ENCODE measurements at regions not wholly inside any gene's neighbourhood (a gene's known extent, or its start where the extent isn't known, plus 50 kb on each side); places are given as distances from the start of the nearest gene placed in this dataset.

DNA sequence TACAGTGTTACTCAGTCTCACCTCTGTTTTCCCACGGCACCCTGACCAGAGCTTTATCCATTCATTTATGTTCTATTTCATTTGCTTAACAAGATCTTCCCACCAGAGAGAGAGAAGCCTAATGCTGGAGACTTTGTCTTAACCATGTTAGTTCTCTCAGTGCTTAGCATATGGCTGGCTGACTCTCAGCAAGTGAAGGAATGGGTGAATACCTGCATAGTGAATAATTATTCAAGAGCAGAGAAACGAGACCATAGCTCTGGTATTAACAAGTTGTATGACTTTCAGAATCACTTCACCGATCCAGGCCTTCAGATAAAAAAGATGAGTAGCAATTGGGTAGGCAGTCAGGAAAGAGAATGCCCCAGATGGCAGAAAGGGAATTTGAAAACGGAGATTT is 686.3 kb downstream of the LIG4 start:
- TF ChIP-seq, protein P1, sequence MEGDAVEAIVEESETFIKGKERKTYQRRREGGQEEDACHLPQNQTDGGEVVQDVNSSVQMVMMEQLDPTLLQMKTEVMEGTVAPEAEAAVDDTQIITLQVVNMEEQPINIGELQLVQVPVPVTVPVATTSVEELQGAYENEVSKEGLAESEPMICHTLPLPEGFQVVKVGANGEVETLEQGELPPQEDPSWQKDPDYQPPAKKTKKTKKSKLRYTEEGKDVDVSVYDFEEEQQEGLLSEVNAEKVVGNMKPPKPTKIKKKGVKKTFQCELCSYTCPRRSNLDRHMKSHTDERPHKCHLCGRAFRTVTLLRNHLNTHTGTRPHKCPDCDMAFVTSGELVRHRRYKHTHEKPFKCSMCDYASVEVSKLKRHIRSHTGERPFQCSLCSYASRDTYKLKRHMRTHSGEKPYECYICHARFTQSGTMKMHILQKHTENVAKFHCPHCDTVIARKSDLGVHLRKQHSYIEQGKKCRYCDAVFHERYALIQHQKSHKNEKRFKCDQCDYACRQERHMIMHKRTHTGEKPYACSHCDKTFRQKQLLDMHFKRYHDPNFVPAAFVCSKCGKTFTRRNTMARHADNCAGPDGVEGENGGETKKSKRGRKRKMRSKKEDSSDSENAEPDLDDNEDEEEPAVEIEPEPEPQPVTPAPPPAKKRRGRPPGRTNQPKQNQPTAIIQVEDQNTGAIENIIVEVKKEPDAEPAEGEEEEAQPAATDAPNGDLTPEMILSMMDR (IDR thresholded peaks at IDR 0.05; ENCODE audit: insufficient read depth, low read depth, low read length), result no peak
- TF ChIP-seq EZH2 (IDR thresholded peaks at IDR 0.05; ENCODE audit: insufficient read depth, low read length), result no peak

Data from astrocyte (in vitro differentiated cells and primary cell).